IPS DF 19.7 (cell line): ENCODE measurements at regions not wholly inside any gene's neighbourhood (a gene's known extent, or its start where the extent isn't known, plus 50 kb on each side); places are given as distances from the start of the nearest gene placed in this dataset.
"Not testable (repeated sequence)": the region's sequence is repeated elsewhere in the genome, so short reads cannot be mapped to it uniquely, and the experiment has no call there.

Source experiments
- DNase-seq: peaks from one replicate; pipeline ENCODE4 v3.0.0-alpha.2; 2013; ENCODE audit warnings: low read depth, low spot score

DNA sequence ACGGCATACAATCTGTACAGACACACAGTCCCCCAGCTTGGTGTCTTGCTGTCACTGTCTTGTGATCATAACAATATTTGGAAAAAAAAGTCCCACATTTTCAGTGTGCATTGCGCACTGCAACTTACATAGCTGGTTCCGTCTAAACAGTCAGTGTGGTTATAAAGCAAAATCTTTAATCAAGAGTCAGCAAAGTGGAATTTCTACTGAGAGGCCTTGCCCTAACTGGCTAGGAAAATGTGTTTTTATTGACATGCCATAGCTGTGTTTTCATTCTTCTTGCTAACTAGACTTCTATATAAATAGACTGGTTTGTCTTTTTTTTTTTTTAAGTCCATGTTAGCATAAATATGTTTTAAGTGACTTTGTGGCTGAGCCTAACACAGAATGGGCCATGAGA lies 174.8 kb downstream of the POLR2M start:
- DNase-seq = no peak

GRCh38 chr15:57881972-57882371 lies 175.5 kb downstream of the POLR2M start:
- no peak for DNase-seq

- no peak for DNase-seq
Observed at GRCh38 chr15:57883701-57884100, 177.2 kb downstream of the POLR2M start.

- no peak for DNase-seq
Observed at GRCh38 chr15:57884936-57885335, 178.4 kb downstream of the POLR2M start.

DNA sequence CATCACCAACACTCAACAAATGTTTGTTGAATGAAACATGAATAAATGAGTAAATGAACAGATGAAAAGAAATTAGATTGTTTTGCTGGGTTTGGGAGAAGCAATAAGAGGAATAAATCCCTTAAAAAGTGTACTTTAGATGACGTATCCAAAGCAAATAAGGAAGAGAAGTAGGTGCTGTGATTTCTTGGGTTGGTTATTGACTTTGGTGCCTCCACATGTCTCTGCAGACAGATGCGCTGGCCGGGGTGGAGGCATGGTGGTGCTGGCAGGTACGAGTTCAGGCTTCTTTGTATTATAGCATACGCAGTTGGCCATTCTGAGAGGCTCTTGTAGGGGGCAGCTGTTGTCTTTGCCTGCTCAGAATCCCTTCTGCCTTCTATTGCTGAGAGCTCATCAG lies 178.9 kb downstream of the POLR2M start:
- DNase-seq = no peak

DNA sequence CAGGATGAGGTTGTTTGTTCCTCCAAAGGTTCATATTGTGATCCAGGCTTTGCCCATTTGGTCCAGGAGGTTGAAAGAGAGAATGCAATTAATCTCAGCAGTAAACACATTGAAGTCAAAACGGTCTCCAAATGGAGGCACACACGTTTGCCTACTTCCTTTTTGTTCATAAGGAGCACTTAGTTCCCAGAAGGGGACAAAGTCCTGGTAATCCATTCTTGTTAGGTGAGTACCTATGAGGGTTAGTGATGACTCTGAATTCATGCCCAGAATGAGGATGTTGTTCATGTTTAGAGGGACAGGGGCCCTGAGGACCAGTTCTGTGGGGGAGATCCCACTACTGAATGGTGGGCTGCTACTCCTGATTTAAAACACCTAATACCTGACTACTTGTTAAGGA lies 177.7 kb downstream of the ALDH1A2 start:
- DNase-seq = no peak

DNA sequence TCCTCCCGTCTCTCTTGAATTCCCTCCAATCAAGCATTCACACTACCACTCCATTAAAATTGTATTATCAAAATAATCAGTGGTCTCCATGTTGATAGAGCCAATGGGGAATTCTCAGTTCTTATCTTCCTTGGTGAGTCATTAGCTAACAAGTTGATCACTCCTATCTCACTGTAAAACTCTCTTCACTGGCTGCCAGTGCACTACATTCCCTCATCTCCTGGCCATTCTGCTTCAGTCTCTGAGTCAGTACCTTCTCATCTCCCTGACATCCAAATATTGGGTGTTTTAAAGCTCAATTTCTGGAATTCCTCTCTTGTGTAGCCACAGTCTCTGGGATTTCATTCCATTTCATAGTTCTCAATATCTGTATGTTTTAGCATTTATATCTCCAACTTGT lies 175.2 kb downstream of the ALDH1A2 start:
- DNase-seq = no peak

- no peak for DNase-seq
Observed at GRCh38 chr15:57890878-57891277, 174.6 kb downstream of the ALDH1A2 start.

- DNase-seq = no peak
Observed at GRCh38 chr15:57892181-57892580, 173.3 kb downstream of the ALDH1A2 start.

- DNase-seq = no peak
Observed at GRCh38 chr15:57893040-57893439, 172.5 kb downstream of the ALDH1A2 start.

GRCh38 chr15:57895291-57895690 lies 170.2 kb downstream of the ALDH1A2 start:
- no peak for DNase-seq

GRCh38 chr15:57896114-57896513 lies 169.4 kb downstream of the ALDH1A2 start:
- no peak for DNase-seq

DNA sequence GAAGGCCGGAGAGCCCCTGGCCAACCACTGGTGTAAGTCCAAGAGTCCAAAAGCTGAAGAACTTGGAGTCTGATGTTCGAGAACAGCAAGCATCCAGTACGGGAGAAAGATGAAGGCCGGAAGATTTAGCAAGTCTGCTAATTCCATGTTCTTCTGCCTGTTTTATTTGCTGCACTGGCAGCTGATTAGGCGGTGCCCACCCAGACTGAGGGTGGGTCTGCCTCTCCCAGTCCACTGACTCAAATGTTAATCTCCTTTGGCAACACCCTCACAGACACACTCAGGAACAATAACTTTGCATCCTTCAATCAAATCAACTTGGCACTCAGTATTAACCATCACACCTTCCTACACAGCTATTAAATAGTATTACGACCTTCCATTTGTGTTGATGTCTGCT lies 168.6 kb downstream of the ALDH1A2 start:
- DNase-seq = not testable (repeated sequence)

DNA sequence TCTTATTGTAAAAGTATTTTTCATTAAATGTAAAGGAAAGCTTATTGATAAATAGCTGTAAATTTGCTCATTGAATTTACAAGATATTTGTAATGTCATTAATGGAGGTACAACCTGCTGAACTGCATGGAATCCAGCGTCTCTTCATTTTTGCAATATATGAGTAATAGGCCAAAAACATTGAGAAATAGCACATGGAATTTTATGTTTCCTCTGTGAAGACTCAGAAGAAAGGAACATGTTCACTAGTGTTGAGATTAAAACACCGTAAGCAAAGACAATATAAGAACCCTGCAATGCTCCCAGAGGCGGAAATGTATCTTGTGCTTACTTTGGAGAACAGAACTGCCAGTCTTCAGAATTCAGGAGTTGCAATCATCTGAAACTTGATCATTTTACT lies 167.6 kb downstream of the ALDH1A2 start:
- no peak for DNase-seq

- no peak for DNase-seq
Observed at GRCh38 chr15:57902155-57902554, 163.4 kb downstream of the ALDH1A2 start.
